Neural cell (in vitro differentiated cells): ENCODE measurements at regions not wholly inside any gene's neighbourhood (a gene's known extent, or its start where the extent isn't known, plus 50 kb on each side); places are given as distances from the start of the nearest gene placed in this dataset.

Experiments used
- H2AFZ ChIP-seq: fragments of 200-600, 300-800 bp; sonication (generic), shearing (Covaris generic); 2 replicates; pipeline ENCODE4 v1.6.0; 2014; ENCODE audit warnings: low read depth, mild to moderate bottlenecking, antibody characterized with exemption, low read length, moderate library complexity
- H3F3A ChIP-seq: fragments of 200-600 bp; shearing (Covaris generic); 2 replicates; pipeline ENCODE4 v1.6.1; 2016; ENCODE audit warnings: mild to moderate bottlenecking, moderate library complexity, mixed read lengths, antibody characterized with exemption, low read length; ENCODE audit not compliant: insufficient read depth, poor library complexity, severe bottlenecking
- H3K27ac ChIP-seq: fragments of 200-600, 300-800 bp; sonication (generic), shearing (Covaris generic); 2 replicates; pipeline ENCODE4 v1.5.1; 2014; ENCODE audit warnings: mild to moderate bottlenecking, low read length, moderate library complexity
- H3K27me3 ChIP-seq: fragments of 300-800, 200-600 bp; sonication (generic), shearing (Covaris generic); 2 replicates; pipeline ENCODE4 v1.6.0; 2014; ENCODE audit warnings: mild to moderate bottlenecking, low read depth, low read length, moderate library complexity; ENCODE audit not compliant: insufficient read depth
- H3K36me3 ChIP-seq: fragments of 300-800, 200-600 bp; sonication (generic), shearing (Covaris generic); 2 replicates; pipeline ENCODE4 v1.5.1; 2014; ENCODE audit warnings: mild to moderate bottlenecking, antibody characterized with exemption, low read length, moderate library complexity; ENCODE audit not compliant: insufficient read depth
- H3K4me2 ChIP-seq: fragments of 300-800, 200-600 bp; sonication (generic), shearing (Covaris generic); 2 replicates; pipeline ENCODE4 v1.6.0; 2014; ENCODE audit warnings: mild to moderate bottlenecking, low read length
- H3K4me3 ChIP-seq: fragments of 300-800, 200-600 bp; sonication (generic), shearing (Covaris generic); 2 replicates; pipeline ENCODE4 v1.5.1; 2014; ENCODE audit warnings: mild to moderate bottlenecking, low read length, moderate library complexity
- H3K79me2 ChIP-seq: fragments of 200-600 bp; shearing (Covaris generic); replicated peaks from 2 replicates; pipeline ENCODE4 v1.6.0; 2014; ENCODE audit warnings: mild to moderate bottlenecking, low read length, moderate library complexity; ENCODE audit not compliant: insufficient read depth
- H3K9ac ChIP-seq: fragments of 300-800, 200-600 bp; sonication (generic), shearing (Covaris generic); 2 replicates; pipeline ENCODE4 v1.6.1; 2016; ENCODE audit warnings: mild to moderate bottlenecking, low read length, mixed read lengths
- H3K9me2 ChIP-seq: fragments of 200-600 bp; shearing (Covaris generic); 2 replicates; pipeline ENCODE4 v1.6.1; 2016; ENCODE audit warnings: mild to moderate bottlenecking, low read length, mixed read lengths; ENCODE audit not compliant: insufficient read depth
- H3K9me3 ChIP-seq: fragments of 200-600, 300-800 bp; sonication (generic), shearing (Covaris generic); 2 replicates; pipeline ENCODE4 v1.6.1; 2016; ENCODE audit warnings: mild to moderate bottlenecking, mixed run types, low read length, moderate library complexity, mixed read lengths
- H4K20me1 ChIP-seq: fragments of 200-600 bp; shearing (Covaris generic); 2 replicates; pipeline ENCODE4 v1.6.1; 2016; ENCODE audit warnings: mild to moderate bottlenecking, mixed run types; ENCODE audit not compliant: insufficient read depth
- CTCF ChIP-seq: fragments of 450-650 bp; IDR thresholded peaks from 2 replicates; pipeline ENCODE4 v1.5.1; 2014; ENCODE audit warnings: antibody characterized with exemption, mild to moderate bottlenecking, moderate library complexity; ENCODE audit not compliant: poor library complexity, severe bottlenecking
- EP300 ChIP-seq: fragments of 450-650 bp; conservative IDR thresholded peaks from 2 replicates; pipeline ENCODE4 v1.6.1; 2014; ENCODE audit warnings: antibody characterized with exemption, mild to moderate bottlenecking, moderate library complexity; ENCODE audit not compliant: poor library complexity, severe bottlenecking
- EZH2 ChIP-seq: fragments of 200-600, 300-800 bp; shearing (Covaris generic), sonication (generic); IDR thresholded peaks from 2 replicates; pipeline ENCODE4 v1.6.1; 2014; ENCODE audit warnings: antibody characterized with exemption, low read length, borderline replicate concordance, mild to moderate bottlenecking; ENCODE audit not compliant: insufficient read depth, poor library complexity, severe bottlenecking
- MXI1 ChIP-seq: fragments of 450-650 bp; conservative IDR thresholded peaks from 2 replicates; pipeline ENCODE4 v1.6.1; 2014; ENCODE audit warnings: antibody characterized with exemption, mild to moderate bottlenecking; ENCODE audit not compliant: poor library complexity, severe bottlenecking
- POLR2AphosphoS5 ChIP-seq: IDR thresholded peaks from 2 replicates; pipeline ENCODE4 v1.6.1; 2012
- RAD21 ChIP-seq: fragments of 450-650 bp; conservative IDR thresholded peaks from 2 replicates; pipeline ENCODE4 v1.6.1; 2014; ENCODE audit warnings: antibody characterized with exemption, mild to moderate bottlenecking, moderate library complexity
- REST ChIP-seq: IDR thresholded peaks from 2 replicates; pipeline ENCODE4 v1.6.1; 2012; ENCODE audit warnings: borderline replicate concordance
- SMC3 ChIP-seq: fragments of 450-650 bp; conservative IDR thresholded peaks from 2 replicates; pipeline ENCODE4 v1.6.1; 2014; ENCODE audit warnings: antibody characterized with exemption, mild to moderate bottlenecking, moderate library complexity; ENCODE audit not compliant: poor library complexity
- TAF1 ChIP-seq: IDR thresholded peaks from 2 replicates; pipeline ENCODE4 v1.6.1; 2012; ENCODE audit warnings: low read depth

- H3K9ac ChIP-seq, result no peak overlapping the region
- no peaks in the 10 kb centered on the region for H4K20me1 ChIP-seq
- H3K4me3 ChIP-seq, result no peak overlapping the region
- H3K27ac ChIP-seq, result no peak overlapping the region
- H3K4me2 ChIP-seq, result no peak overlapping the region
- no peaks in the 10 kb centered on the region for H3K9me3 ChIP-seq
- H3F3A ChIP-seq, result no peaks in the 10 kb centered on the region
- H2AFZ ChIP-seq, result no peak overlapping the region
- no peaks in the 10 kb centered on the region for H3K9me2 ChIP-seq
- TF ChIP-seq RAD21 (no peak), EP300 (no peak), SMC3 (no peak), POLR2AphosphoS5 (no peak), EZH2 (no peak), TAF1 (no peak), MXI1 (no peak), CTCF (no peak), REST (no peak)
- no peaks in the 10 kb centered on the region for H3K36me3 ChIP-seq
- no peaks in the 10 kb centered on the region for H3K27me3 ChIP-seq
- no peaks in the 10 kb centered on the region for H3K79me2 ChIP-seq
Observed at GRCh38 chr13:33953203-33953602, 135.3 kb downstream of the RFC3 start.

- Histone ChIP-seq H3K9ac (no peak overlapping the region), H3F3A (no peaks in the 10 kb centered on the region), H3K9me2 (no peaks in the 10 kb centered on the region), H3K4me3 (no peak overlapping the region), H2AFZ (no peak overlapping the region), H3K27ac (no peak overlapping the region), H3K27me3 (no peaks in the 10 kb centered on the region), H3K4me2 (no peak overlapping the region), H3K9me3 (no peaks in the 10 kb centered on the region), H3K36me3 (no peaks in the 10 kb centered on the region), H3K79me2 (no peaks in the 10 kb centered on the region), H4K20me1 (no peaks in the 10 kb centered on the region)
- TF ChIP-seq TAF1, result no peak
- TF ChIP-seq CTCF, result no peak
Observed at GRCh38 chr13:33953781-33954180, 135.8 kb downstream of the RFC3 start.
